ENCODE measurements at regions not wholly inside any gene's neighbourhood (a gene's known extent, or its start where the extent isn't known, plus 50 kb on each side); places are given as distances from the start of the nearest gene placed in this dataset.

DNA sequence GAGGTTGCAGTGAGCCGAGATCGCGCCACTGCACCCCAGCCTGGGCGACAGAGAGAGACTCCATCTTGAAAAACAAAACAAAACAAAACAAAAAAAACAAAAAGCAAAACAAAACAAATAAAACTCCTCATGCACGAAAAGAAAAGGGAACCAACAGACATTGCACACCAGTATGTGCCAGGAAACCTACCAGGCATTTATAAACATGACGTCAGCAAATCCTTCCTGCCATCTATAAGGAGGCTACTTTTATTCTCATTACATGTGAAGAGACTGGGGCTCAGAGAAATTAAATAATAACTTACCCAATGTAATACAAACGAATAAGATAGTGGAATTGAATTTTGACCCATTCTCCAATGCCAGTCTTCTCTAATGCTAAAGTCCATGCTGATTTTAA is 197.2 kb downstream of the NUFIP1 start:
- TF ChIP-seq POLR2A (IDR thresholded peaks at IDR 0.05; ENCODE audit: low read depth, low read length) = no peak
- no peak for TF ChIP-seq EZH2 (IDR thresholded peaks at IDR 0.05; ENCODE audit: borderline replicate concordance, low read depth, low read length, severe bottlenecking)
